HL-60 (cell line): ENCODE measurements at regions not wholly inside any gene's neighbourhood (a gene's known extent, or its start where the extent isn't known, plus 50 kb on each side); places are given as distances from the start of the nearest gene placed in this dataset.
A peak's percentile ranks its signal among the peaks of the same experiment; 100 is the strongest.
"Not testable (repeated sequence)": the region's sequence is repeated elsewhere in the genome, so short reads cannot be mapped to it uniquely, and the experiment has no call there.

Experiments used
- DNase-seq, 2 experiments: peaks; one replicate each; pipeline ENCODE4 v3.0.0-alpha.2; 2010 to 2020; ENCODE audit warnings: low read depth in 1 of 2, low spot score in 1 of 2
- H3K27ac ChIP-seq: fragments of 250-450 bp; sonication (Bioruptor Pico); replicated peaks from 2 replicates; pipeline ENCODE4 v1.5.1; 2020; ENCODE audit warnings: mild to moderate bottlenecking, moderate library complexity
- H3K27me3 ChIP-seq: fragments of 250-450 bp; sonication (Bioruptor Pico); 2 replicates; pipeline ENCODE4 v1.5.1; 2021; ENCODE audit warnings: mild to moderate bottlenecking, moderate library complexity; ENCODE audit not compliant: insufficient read depth, poor library complexity, severe bottlenecking
- H3K4me3 ChIP-seq: replicated peaks from 2 replicates; pipeline ENCODE4 v1.5.1; 2011; ENCODE audit warnings: mild to moderate bottlenecking, control low read depth, low read length; ENCODE audit not compliant: insufficient read depth
- GABPA ChIP-seq: IDR thresholded peaks from 2 replicates; pipeline ENCODE4 v1.6.1; 2012; ENCODE audit warnings: low read depth
- POLR2AphosphoS5 ChIP-seq: IDR thresholded peaks from 2 replicates; pipeline ENCODE4 v1.6.1; 2012; ENCODE audit warnings: low read depth
- SPI1 ChIP-seq: IDR thresholded peaks from 2 replicates; pipeline ENCODE4 v1.6.1; 2012; ENCODE audit warnings: low read depth, mild to moderate bottlenecking, borderline replicate concordance
- TF ChIP-seq, protein P1 (sequence below): IDR thresholded peaks from one replicate; pipeline ENCODE4 v1.5.1; 2011; ENCODE audit warnings: low read length, control low read depth, inconsistent platforms; ENCODE audit not compliant: insufficient read depth
- TF ChIP-seq, protein P2 (sequence below): IDR thresholded peaks from 2 replicates; pipeline ENCODE4 v1.6.1; 2012; ENCODE audit warnings: low read depth; ENCODE audit not compliant: insufficient replicate concordance

DNA sequence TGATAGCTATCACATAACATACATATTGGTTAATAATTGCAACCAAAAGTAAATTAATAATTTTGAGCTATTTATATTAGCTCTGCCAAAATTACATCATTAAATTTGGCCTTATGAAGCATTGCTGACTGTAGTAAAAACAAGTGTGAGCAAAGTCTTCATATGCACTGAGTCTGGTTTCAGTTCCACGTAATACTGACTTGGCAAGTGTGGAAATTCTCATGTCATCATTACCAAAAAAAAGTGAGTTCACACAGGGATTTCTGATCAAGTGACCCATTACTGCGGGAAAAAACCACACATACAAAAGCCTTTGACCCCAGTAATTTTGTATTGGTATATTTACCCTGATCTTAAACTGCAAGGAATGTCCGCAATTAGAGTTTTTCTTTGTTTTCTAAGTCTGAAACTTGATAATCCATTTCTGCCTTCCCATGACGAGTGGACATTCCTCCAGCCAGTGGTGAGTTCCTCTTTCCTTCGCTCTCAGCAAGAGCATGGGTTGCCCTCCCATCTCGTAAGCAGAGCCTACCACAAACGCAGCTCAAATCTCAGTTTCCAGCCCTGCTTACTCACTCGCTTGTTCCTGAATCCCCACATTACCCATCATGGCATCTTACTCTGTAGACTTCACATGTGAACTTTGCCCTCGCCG, 220.2 kb upstream of the DMRT1 start:
- TF ChIP-seq POLR2AphosphoS5 (no peak), SPI1 (peak; percentile 47; the same call in 1 of the 2 replicates), GABPA (no peak)
- TF ChIP-seq, protein P1, sequence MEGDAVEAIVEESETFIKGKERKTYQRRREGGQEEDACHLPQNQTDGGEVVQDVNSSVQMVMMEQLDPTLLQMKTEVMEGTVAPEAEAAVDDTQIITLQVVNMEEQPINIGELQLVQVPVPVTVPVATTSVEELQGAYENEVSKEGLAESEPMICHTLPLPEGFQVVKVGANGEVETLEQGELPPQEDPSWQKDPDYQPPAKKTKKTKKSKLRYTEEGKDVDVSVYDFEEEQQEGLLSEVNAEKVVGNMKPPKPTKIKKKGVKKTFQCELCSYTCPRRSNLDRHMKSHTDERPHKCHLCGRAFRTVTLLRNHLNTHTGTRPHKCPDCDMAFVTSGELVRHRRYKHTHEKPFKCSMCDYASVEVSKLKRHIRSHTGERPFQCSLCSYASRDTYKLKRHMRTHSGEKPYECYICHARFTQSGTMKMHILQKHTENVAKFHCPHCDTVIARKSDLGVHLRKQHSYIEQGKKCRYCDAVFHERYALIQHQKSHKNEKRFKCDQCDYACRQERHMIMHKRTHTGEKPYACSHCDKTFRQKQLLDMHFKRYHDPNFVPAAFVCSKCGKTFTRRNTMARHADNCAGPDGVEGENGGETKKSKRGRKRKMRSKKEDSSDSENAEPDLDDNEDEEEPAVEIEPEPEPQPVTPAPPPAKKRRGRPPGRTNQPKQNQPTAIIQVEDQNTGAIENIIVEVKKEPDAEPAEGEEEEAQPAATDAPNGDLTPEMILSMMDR: no peak
- TF ChIP-seq, protein P2, sequence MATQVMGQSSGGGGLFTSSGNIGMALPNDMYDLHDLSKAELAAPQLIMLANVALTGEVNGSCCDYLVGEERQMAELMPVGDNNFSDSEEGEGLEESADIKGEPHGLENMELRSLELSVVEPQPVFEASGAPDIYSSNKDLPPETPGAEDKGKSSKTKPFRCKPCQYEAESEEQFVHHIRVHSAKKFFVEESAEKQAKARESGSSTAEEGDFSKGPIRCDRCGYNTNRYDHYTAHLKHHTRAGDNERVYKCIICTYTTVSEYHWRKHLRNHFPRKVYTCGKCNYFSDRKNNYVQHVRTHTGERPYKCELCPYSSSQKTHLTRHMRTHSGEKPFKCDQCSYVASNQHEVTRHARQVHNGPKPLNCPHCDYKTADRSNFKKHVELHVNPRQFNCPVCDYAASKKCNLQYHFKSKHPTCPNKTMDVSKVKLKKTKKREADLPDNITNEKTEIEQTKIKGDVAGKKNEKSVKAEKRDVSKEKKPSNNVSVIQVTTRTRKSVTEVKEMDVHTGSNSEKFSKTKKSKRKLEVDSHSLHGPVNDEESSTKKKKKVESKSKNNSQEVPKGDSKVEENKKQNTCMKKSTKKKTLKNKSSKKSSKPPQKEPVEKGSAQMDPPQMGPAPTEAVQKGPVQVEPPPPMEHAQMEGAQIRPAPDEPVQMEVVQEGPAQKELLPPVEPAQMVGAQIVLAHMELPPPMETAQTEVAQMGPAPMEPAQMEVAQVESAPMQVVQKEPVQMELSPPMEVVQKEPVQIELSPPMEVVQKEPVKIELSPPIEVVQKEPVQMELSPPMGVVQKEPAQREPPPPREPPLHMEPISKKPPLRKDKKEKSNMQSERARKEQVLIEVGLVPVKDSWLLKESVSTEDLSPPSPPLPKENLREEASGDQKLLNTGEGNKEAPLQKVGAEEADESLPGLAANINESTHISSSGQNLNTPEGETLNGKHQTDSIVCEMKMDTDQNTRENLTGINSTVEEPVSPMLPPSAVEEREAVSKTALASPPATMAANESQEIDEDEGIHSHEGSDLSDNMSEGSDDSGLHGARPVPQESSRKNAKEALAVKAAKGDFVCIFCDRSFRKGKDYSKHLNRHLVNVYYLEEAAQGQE: no peak
- no peak overlapping the region for H3K27ac ChIP-seq
- peak in 1 of 2 experiments; percentile 13 for DNase-seq
- no peak overlapping the region for H3K4me3 ChIP-seq
- H3K27me3 ChIP-seq: no peaks in the 10 kb centered on the region

DNA sequence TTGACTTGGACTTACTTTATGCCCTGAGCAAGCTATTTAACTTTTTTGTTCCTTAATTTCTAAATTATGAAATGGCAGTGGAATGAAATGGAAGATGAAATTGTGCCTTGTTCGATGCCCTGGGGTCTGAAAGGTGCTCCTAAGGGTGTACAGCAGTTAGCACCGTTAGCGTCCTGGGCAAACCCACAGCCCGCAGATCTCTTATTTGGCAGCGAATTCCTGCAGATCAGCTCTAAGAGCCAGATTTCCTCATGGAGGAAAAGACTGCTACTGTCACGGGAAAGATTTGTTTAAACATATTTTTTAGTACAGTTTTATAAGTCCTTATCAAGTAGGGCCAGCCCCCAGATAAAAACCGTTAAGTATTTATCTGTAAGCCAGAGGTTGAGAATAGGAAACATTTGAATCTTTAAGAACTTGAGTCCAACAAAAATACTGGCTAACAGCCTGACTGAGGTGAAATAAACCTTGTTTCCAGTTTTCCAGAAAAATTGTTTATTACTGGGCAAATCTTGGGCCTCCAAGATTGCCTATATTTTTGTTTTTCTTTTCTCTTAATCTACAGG, 216.5 kb upstream of the DMRT1 start:
- no peak overlapping the region for H3K4me3 ChIP-seq
- H3K27ac ChIP-seq: no peak overlapping the region
- H3K27me3 ChIP-seq: no peaks in the 10 kb centered on the region
- DNase-seq: no peak
- TF ChIP-seq GABPA (no peak), SPI1 (no peak), POLR2AphosphoS5 (no peak)
- TF ChIP-seq, protein P2: no peak
- TF ChIP-seq, protein P1: no peak

DNA sequence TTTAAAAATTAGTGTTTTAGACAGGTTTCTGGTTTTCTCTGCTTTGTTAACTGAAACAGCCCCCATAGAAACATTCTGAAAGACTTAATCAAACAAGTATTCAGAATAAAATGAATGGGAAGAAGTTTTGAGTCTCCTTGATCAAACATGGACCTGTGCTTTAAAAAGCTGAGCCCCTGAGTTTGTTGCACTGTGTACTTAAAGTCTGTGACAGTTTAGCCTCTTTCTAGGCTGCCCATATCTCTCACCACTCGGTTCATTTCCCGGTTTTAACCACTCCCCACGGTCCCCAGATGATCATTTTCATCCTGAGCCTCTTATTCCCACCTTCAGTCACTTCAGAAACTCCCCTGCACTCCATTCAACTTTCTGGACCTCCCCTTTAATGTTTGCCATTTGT, 215.9 kb upstream of the DMRT1 start:
- no peak for TF ChIP-seq GABPA
- H3K4me3 ChIP-seq: no peak overlapping the region
- DNase-seq: no peak
- no peak overlapping the region for H3K27ac ChIP-seq
- H3K27me3 ChIP-seq: no peaks in the 10 kb centered on the region

DNA sequence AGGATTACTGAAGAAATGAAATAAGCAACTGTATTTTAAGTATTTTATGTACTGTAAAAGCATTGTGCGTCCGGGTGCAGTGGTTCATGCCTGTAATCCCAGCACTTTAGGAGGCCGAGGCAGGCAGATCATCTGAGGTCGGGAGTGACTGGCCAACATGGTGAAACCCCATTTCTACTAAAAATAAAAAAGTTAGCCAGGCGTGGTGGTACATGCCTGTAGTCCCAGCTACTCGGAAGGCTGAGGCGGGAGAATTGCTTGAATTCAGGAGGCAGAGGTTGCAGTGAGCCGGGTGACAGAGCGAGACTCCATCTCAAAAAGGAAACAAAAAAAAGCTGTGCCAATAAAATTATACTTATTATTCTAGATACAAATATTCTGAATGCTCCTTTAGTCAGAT, 215.4 kb upstream of the DMRT1 start:
- DNase-seq, H3K27ac ChIP-seq, H3K27me3 ChIP-seq, H3K4me3 ChIP-seq: not testable (repeated sequence)

DNA sequence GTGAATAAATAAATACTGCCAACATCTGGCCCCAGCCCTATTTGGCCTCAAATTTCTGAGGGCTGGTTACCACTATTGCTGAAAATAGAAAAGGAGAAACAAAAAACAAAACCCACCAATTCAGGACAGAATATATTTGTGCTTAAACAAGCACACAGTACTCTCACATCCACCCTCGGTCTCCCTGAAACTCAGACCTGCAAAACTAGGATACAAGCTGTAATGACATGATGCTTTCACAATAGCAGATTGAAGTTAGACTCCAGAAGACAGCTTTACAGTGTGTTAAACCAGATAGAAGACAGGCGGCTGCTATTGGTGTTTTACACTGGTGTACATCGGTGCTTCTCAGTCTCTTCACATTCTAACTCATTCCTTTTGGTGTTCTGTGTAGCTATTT, 214.9 kb upstream of the DMRT1 start:
- Histone ChIP-seq H3K27ac (no peak overlapping the region), H3K27me3 (no peaks in the 10 kb centered on the region), H3K4me3 (no peak overlapping the region)
- DNase-seq: no peak
- TF ChIP-seq, protein P1: no peak
- no peak for TF ChIP-seq GABPA
- TF ChIP-seq SPI1: no peak
- TF ChIP-seq POLR2AphosphoS5: no peak
- TF ChIP-seq, protein P2: no peak
